ENCODE measurements at regions not wholly inside any gene's neighbourhood (a gene's known extent, or its start where the extent isn't known, plus 50 kb on each side); places are given as distances from the start of the nearest gene placed in this dataset.

DNA sequence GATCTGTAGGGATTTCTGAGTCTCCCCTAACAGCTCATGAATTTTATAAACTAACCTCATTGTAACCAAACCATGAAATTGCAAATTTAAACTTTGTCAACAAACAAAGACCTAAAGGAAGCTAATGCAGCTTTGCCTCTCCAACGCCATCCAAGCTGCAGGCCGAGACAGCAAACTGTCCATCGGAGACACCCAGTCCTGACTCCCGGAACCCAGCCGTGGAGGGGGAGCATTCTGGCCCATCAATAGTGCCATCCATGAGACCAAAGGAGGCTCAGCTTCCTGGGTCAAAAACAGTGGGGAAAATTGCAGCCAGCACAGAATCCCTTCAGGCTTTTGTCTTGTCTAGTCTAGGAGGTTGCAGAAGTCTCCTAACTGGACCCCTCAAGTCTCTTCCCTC, 147.6 kb upstream of the OPCML start:
- TF ChIP-seq CTCF (conservative IDR thresholded peaks at IDR 0.05; ENCODE audit: low read depth, low read length) (no peak), EZH2 (IDR thresholded peaks at IDR 0.05; ENCODE audit: low read length, unreplicated experiment) (no peak), EZH2phosphoT487 (IDR thresholded peaks at IDR 0.05; ENCODE audit: borderline replicate concordance, low read length) (no peak)
